Heart left ventricle (tissue), 13 donors: ENCODE measurements at regions not wholly inside any gene's neighbourhood (a gene's known extent, or its start where the extent isn't known, plus 50 kb on each side); places are given as distances from the start of the nearest gene placed in this dataset.

Experiments used
- POLR2A ChIP-seq, 2 donors: fragments of 450-650 bp; IDR thresholded peaks; one replicate each; pipeline ENCODE4 v1.6.1; 2017; ENCODE audit warnings: antibody characterized with exemption in 2 of 2, mild to moderate bottlenecking in 2 of 2, moderate library complexity in 2 of 2
- TF ChIP-seq, protein P1 (sequence below), 12 donors: fragments of 200-600 bp; sonication (generic) in 4 of 12; IDR thresholded peaks; one replicate each; pipeline versions ENCODE4 v1.5.0 to v1.8.0; 2018 to 2022; ENCODE audit warnings: antibody characterized with exemption in 12 of 12, mild to moderate bottlenecking in 5 of 12
- donor health status: ischemic (EF 13 %, LVEDD 7.1; RV severe dilation, severe dysfunction).
- donor health status: DM: no; HTN: yes; CAD: no.
- donor health status: DM: no; HTN: no; CAD: no.
- donor health status: ischemic (EF 25% LVEDD 6.9; RV normal size, moderate dysfunction).
- donor health status: ischemic (EF 25% LVEDD 5.7; RV mildly dilated, moderate dysfunction).
- donor health status: ischemic (EF 35%, LVEDD 5.7; RV mildly dilated, moderate dysfunction).
- donor health status: nonischemic (EF 11% LVEDD 7.7; RV severe dilation, severe dysfunction).
- donor health status: DM: yes; HTN: yes; CAD: no.
- donor health status: PGD.
- donor health status: ischemic (EF 29% LVEDD 5.4; RV normal size, mild dysfunction).
- donor health status: nonischemic (EF 23%, LVEDD 6.1; RV moderate dilation, normal function).

DNA sequence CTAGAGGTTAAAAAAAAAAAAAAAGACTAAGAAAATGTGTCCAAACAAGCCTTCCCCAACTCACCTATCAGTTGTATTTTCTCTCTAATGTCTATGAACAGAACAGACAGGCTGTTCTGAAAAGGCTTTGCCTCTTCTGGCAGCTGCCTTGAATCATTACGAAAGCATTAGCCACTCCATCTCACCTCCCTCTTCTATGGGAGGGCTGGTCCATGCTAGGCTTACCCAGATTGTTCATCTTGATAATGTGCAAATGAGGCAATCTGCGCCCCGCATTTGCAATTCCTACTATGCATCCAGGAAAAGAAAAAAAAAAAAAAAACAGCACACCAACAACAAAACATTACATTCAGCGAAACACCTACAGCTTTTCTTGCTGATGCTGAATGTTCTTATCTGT is 429.9 kb upstream of the USP9Y start:
- TF ChIP-seq, protein P1, sequence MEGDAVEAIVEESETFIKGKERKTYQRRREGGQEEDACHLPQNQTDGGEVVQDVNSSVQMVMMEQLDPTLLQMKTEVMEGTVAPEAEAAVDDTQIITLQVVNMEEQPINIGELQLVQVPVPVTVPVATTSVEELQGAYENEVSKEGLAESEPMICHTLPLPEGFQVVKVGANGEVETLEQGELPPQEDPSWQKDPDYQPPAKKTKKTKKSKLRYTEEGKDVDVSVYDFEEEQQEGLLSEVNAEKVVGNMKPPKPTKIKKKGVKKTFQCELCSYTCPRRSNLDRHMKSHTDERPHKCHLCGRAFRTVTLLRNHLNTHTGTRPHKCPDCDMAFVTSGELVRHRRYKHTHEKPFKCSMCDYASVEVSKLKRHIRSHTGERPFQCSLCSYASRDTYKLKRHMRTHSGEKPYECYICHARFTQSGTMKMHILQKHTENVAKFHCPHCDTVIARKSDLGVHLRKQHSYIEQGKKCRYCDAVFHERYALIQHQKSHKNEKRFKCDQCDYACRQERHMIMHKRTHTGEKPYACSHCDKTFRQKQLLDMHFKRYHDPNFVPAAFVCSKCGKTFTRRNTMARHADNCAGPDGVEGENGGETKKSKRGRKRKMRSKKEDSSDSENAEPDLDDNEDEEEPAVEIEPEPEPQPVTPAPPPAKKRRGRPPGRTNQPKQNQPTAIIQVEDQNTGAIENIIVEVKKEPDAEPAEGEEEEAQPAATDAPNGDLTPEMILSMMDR (IDR thresholded peaks at IDR 0.05) = no peak
- TF ChIP-seq POLR2A (IDR thresholded peaks at IDR 0.05) = no peak
